HuH-7.5 (cell line): ENCODE measurements at regions not wholly inside any gene's neighbourhood (a gene's known extent, or its start where the extent isn't known, plus 50 kb on each side); places are given as distances from the start of the nearest gene placed in this dataset.
"Not testable (repeated sequence)": the region's sequence is repeated elsewhere in the genome, so short reads cannot be mapped to it uniquely, and the experiment has no call there.

Experiments
- DNase-seq: peaks from one replicate; pipeline ENCODE4 v3.0.0; 2011; ENCODE audit warnings: low spot score

DNA sequence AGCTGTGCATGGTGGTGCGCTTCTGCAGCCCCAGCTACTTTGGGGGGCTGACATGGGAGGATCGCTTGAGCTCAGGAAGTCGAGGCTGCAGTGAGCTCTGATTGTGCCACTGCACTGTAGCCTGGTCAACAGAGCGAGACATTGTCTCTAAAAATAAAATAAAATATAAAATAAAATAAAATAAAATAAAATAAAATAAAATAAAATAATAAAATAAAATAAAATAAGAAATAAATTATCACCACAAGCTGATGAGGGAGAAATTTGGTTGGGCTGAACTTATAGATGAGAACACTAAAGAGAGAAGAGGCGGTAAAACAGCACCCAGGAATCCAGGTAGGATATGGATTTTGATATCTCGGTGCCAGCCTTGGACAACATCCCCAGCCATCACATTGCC lies 933.7 kb downstream of the NLGN4X start:
- no peak for DNase-seq

DNA sequence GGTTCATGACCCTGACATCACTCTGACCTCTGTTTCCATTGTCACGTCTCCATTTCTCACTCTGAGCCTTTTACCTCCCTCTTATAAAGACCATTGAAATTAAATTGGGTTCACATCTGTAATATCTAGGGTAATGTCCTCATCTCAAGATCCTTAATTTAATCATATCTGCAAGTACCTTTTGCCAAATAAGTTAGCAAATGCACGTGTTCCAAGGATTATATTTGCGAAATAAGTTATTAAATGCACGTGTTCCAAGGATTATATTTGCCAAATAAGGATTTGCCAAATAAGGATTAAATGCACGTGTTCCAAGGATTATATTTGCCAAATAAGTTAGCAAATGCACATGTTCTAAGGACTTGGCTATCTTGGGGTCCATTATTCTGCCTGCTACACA lies 938.0 kb downstream of the NLGN4X start:
- no peak for DNase-seq

DNA sequence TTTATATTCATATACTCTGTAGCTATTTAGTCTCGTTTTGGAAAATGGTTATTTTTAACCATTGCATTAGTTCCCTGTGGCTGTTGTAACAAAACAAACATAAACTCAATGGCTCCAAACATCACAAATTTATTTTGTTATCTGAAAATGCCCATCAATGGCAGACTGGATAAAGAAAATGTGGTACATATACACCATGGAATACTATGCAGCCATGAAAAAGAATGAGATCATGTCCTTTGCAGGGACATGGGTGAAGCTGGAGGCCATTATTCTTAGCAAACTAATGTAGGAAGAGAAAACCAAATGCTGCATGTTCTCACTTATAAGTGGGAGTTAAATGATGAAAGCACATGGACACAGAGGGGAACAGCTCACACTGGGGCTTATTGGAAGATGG lies 938.7 kb downstream of the NLGN4X start:
- not testable (repeated sequence) for DNase-seq

DNA sequence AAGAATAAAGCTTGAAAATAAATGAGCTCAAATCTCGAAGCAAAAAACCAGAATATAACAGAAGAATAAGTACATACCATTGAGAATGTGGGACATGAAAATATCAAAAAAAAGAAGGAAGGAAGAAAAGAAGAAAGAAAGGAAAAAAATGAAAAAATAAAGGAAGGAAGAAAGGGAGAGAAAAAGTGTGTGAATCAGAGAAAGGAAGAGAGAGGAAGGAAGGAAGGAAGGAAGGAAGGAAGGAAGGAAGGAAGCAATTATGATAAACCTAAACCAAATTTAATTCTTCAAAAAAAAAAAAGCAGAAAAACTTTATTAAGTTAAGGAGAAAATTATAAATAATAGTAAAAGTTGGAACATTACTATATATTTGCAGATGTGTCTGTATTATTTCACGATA lies 949.8 kb downstream of the NLGN4X start:
- DNase-seq: no peak

DNA sequence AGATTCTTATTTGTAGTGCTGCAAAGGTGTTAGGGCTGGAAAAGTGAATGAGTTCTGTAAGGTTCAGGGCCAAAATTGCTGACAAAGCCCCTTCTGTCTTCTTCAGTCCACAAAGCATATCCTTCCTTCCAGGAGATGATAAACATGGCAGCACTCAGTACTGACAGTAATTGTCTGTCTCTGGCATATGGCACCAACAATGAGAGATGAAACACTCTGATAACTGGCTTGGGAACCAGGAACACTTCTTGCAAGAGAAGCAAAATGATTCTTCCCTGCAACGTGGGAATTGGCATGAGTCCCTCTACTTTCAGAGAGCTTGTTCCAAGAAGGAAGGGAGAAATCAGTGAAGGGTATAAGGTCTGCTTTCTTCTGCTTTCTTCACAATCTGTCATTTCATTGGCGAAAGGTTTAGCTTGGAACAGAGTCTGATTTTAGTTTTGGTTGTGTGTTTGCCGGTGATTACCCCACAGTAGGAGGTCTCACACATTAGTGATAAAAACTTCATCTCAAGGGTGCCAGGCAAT lies 963.3 kb downstream of the NLGN4X start:
- no peak for DNase-seq

DNA sequence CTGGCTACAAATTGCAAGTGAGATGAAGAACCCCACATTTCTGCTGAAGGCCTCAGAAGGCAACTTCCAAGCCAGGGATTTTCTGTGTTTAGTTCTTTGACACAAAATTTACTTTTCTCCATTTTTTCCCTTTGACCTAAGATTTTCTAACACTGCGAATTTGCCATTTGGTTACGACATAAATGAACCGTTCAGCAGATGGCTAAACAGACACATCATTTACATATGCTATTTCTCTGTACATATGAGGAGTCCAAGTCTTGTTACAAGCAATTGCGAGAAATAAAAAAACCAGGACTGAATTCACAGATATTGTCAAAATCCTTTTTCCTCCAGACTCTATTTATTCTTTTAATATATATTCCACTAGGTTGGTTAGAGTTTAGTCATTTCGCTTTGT lies 978.6 kb downstream of the NLGN4X start:
- no peak for DNase-seq

DNA sequence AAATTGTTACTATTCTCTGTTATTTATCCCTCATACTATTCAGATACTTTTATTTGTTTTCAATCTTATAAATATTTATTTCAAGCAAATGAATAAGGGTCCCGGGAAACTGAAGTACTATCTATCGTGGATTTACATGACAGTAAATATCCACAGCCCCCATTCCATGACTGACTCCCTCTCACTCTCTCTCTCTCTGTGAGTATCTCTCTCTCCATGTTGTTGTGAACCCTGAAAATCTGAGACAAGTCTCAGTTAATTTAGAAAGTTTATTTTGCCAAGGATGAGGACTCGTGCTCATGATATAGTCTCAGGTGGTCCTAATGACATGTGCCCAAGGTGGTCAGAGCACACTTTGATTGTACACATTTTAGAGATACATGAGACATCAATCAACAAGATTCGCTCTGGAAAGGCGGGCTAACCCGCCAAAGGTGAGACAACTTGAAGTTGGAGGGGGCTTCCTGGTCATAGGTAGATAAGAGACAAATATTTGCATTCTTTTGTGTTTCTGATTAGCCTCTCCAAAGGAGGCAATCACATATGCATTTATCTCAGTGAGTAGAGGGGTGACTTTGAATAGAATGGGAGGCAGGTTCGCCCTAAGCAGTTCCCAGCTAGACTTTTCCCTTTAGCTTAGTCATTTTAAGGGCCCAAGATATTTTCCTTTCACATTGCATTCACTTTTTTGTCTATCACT lies 986.4 kb downstream of the NLGN4X start:
- DNase-seq: no peak

DNA sequence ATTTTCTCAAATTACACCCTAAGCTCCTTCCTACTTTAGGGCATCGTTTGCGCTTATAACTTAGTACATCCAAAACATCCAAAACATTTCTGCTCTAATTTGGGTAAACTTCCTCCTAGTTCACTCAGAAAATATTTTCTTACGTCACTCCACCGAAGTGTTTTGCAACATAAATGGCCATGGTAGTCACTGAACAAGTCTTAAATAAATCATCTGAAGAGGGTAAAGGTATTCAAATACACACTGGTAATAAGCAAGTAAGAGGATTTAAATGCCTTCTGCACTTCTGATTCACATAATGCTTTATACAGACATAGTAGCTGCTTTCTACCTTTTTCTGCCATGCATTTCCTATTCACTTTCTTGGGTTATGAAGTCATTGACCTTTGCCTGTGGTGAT lies 991.9 kb downstream of the NLGN4X start:
- DNase-seq: no peak

DNA sequence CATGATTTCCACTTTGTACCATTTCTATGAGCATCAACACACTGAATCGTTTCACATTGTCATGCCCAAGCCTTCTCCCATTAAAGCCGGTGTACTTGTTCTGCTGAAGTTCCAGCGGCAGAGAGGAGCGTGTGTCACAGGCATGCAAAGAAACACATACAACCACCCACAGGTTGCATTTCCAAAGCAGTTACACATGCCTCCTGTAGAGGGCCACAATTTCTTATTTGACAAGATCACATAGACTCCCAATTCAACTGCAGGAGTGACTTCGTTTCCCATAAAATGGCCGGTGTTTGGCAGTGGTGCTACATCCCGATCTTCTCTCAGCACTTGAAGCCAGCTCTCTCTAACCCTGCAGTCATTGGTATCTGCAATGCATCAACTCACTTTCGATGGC lies 992.6 kb downstream of the NLGN4X start:
- DNase-seq: no peak

DNA sequence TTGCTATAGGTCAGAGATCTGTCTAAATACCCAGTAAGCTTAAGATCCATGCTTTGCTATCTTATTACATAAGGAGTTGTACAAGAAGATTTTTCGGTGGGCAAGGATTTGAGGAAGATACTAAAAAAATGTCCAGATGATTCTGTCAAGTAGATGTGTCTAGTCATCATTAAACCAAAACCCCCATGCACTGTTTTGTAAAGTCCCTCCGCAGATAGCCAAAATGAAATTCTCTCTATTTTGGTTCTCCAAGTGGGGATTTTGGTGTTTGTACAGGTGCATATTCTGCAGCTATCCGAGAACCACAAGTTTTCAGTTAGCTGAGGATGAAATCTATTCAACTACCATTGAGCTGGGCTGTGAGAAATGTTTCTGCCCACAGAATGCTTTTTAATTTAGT lies 994.8 kb downstream of the NLGN4X start:
- no peak for DNase-seq

DNA sequence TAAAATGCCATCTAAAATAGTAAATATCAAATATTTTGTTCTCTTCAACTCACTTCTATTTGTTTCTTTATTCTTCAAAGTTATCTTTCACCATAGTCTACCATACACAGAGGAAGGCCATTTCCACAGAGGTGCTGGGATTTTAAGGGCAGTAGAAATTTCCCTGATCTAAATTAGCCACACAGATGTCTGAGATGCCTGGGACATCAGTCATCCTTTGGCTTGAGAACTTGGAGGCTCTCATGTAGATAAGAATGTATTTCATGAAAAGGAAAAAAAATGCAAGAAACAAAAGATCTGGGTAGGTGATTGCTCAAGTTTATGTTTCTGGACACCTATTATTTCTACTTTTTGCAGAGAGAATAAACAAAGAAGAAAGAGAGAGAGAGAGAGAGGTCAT lies 1008.2 kb downstream of the NLGN4X start:
- no peak for DNase-seq

DNA sequence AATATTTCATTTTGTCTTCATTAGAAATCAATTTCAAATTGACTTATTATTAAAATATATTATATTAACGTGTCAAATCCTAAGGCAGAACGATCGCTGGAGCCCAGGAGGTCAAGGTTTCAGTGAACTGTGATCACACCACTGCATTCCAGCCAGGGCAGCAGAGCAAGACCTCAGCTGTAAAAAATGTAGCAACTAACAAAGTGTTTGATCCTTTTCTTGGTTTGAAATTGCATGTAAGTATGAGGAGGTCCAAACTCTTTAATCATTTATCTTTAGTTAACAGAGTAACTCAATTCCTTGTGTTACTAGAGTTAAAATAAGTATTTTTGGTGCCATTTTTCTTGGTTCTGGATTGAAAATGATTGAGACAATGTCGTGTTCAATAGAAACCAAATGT lies 1033.9 kb downstream of the NLGN4X start:
- DNase-seq: no peak

DNA sequence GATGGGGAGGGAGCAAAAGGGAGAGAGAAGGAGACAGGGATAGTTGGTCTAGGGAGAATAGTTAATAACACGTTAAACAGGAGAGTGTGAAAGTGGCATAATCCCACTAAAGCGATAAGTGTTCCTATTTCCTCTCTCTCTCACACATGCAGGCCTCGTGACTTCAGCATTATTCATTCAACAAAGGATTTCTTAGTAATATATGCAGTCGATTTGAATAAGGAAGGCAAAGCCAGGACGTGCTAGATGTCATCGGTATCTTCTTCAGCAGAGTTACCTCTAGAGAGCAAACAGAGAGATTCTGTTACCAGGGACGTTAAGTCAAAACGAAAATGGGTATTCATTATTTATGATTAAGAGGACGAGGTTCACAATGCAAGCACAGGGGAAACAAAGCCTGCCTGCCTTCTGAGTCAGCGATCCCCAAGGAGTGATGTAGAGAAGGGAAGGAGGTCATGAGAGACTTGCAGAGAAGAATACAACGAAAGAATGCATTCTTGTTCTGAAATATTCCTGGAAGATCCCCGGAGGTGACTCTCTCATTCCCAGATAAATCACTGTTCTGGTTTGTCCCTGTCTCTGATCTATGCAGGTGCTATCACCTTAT lies 1048.4 kb downstream of the NLGN4X start:
- DNase-seq: no peak

DNA sequence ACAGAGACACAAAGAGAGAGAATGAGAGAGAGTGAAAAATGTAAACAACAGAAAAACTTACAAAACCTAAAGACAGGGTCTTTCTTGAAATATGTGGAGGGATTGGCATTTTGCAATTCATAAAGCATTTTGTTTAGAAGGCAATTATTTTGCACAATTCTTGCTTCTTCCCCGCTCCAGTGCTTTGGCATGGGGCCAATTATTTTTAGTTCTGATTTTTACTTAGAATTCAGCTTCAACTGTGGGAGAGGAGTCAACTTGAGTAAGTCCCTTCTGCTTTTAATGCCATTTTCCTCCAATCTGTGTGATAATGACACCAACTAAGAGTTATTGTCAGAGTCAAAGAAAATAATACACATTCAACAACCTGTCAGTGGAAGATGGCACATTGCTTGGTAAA lies 1051.9 kb downstream of the NLGN4X start:
- DNase-seq: no peak

DNA sequence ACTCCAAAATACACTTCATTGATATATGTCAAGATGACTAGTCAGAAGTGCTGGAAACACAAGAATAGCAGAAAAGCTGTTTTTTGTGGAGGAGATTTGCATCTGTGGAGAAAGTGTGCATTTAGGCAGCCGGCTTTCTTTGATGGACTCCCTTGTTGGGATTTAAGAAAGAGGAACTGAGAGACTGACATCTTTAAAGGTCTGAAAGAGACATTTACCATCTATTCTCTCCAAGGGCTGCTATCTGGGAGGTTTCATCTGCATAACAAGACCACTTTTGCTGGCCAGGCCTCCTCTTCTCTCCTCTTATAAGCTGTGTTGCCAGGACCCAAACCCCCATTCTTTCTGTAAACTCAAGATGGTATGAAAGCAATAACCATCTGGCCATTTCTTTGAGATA lies 1065.0 kb downstream of the NLGN4X start:
- DNase-seq: no peak

DNA sequence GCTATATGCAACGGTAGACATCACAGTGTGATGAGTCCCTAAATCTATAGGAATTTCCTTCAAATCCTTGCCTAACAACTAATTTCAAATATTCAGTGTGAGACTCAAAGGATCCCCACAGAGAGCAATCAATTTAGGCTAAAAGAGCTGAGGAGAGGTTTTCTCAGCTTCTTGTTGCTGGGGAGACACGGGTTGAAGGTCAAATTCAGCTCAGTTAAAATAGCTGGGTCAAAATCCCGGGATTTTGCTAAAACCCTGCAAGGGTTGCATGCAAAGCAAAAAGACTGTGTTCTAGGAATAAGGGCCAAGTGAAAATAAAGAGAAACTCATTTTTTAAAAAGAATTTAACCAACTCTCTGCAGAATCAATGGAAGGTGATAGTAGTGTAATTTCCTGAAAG lies 1073.4 kb downstream of the NLGN4X start:
- no peak for DNase-seq

DNA sequence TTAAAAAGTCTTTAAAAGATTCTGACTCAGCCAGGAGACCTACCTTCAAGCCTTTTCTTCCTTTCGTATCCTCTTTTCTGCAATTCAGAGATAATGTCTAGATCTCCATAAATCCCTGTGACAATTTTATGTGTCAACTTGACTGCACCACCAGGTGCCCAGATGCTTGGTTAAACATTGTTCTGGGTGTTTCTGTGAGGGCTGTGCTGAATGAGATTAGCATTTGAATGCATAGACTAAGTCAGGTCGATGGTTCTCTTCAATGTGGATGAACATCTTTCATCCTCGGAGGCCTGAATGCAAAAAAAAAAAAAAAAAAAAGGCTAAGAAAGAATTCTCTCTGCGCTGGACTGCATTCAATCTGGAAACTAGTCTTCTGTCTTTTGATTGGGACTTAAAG lies 1082.7 kb downstream of the NLGN4X start:
- no peak for DNase-seq

DNA sequence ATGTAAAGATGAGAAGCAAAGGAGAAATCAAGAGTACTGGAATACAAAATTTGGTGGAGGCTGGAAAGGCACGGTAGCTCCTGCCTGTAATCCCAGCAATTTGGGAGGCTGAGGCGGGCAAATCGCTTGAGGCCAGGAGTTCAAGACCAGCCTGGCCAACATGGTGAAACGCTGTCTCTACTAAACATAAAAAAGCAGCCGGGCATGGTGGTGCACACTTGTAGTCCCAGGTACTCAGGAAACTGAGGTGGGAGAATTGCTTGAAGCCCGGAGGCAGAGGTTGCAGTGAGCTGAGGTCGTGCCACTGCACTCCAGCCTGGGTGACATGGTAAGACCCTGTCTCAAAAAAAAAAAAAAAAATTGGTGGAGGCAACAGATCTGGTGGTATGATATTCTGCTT lies 1086.0 kb downstream of the NLGN4X start:
- no peak for DNase-seq

DNA sequence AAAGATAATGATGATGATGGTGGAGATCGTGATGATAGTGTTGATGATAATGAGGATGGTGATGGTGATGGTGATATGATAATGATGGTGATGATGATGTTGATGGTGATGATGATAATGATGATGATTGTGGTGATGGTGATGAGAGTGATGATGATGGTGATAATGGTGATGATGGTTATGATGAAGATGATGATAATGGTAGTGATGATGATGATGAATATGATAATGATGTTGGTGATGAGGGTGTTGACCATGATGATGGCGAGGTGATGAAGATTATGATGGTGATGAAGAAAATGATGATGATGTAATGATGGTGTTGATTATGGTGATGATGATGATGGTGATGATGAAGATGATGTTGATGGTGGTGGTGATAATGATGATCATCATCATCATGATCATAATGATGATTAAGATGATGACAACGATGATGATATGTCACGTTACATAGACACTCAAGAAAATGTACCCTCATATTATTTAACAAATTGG lies 1106.4 kb downstream of the NLGN4X start:
- DNase-seq: no peak

DNA sequence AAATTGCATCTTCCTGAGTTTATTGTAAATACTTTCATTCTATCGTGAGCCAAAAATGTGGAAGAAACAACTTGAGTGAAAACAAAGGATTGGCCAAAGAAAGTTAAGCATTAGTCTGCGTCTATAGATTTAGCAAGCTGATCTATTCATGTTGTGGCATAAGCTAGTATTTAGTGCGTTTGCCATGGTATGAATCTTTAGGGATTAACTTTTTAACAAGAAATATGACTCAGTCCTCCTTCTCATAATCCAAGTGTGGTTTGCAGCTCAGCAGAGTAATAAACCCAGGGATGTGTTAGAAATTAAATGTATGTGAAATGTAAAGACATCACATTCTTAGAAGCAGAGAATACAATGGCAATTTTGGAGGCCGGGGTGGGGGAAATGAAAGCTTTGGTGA lies 1110.9 kb downstream of the NLGN4X start:
- DNase-seq: no peak

DNA sequence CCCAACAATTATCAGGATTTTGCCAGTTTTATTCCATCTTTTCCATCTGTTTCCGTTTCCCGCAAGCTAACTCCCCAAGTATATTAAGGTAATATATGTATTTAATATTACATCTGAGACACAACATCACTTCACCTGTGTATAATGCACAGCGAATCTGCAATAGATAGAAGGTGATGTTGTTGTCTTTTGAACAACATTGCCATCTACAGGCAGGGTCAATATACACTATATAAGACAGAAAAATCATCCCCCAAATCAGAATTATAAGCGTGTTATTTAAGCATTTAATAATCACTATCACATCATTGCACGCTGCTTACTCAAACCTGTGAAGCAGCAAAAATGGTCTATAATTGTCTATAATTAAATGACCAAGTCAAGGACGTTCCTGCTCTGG lies 1115.5 kb downstream of the NLGN4X start:
- no peak for DNase-seq

DNA sequence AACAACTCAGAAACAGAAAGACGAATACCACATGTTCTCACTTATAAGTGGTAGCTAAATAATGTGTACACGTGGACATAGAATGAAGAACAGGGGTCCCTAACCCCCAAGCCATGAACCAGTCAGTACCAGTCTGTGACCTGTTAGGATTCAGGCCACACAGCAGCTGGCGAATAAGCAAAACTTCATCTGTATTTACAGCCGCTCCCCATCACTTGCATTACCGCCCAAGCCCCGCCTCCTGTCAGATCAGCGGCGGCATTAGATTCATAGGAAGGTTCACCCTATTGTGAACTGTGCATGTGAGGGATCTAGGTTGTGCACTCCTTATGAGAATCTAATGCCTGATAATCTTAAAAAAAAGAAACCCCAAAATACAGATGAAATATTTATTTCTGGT lies 1128.7 kb downstream of the NLGN4X start:
- DNase-seq: no peak

DNA sequence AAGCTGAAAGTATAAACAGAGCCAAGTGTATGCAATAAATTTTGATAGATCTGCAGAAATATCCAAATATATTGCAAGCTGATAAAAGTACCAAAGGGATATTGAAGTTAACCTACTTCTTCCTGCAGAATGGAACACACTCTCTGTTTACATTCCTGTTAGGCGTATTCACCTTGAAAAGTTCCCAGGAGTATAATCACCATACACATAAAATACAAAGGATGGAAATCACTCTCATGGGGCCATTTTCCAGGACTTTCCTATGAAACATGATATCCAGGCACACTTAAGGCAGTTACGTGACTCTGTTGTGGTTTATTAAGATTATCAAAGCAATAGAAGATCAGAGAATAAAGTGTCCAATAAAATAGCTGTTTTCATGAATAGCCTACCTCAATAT lies 1142.3 kb downstream of the NLGN4X start:
- DNase-seq: no peak

DNA sequence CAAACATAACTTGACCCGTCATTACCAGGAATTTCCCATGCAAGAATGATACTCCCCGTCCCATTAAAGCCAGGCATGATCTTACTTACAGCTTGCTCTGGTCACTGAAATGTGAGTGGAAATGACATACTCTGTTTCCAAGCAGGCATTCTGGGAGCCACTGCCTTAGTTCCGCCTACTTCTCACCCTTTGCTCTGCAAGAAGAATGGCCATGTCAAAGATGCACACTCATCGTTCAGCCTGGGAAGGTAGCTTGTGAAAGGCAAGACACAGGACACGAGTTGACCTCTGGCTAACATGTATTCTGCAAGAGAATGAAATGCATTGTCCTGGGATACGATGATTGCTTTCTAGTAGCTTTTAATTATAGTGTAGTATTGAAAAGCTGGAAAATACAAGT lies 1144.4 kb downstream of the NLGN4X start:
- no peak for DNase-seq
